ENCODE measurements at regions not wholly inside any gene's neighbourhood (a gene's known extent, or its start where the extent isn't known, plus 50 kb on each side); places are given as distances from the start of the nearest gene placed in this dataset.

DNA sequence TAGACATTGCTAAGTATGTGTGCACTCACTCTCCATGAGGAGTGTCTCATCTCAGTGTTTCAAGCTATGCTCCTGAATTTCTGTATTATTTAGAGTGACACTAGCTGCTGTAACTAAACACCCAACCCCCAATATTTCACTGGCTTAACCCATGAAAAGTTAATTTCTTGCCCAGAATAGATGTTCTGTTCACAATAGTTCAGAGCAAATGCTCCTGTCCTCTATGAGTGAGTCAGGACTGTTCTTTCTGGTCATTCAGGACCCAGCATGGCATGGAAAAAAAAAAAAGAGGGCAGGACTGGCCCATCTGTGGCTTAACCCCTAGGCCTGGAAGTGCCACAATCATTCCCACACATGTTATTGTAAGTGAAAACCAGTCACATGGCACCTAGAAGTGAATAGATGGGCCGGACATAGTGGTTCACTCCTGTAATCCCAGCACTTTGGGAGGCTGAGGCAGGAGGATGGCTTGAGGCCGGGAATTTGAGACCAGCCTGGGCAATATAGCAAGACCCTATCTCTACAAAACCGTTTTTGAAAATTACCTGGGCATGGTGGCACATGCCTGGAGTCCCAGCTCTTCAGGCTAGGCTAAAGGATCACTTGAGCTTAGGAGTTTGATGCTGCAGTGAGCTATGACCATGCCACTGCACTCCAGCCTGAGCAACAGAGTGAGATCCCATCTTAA lies 663.6 kb downstream of the IRS1 start:
- Histone ChIP-seq H3K9me3 (ENCODE audit: control insufficient read depth, low read length) (no peaks in the 10 kb centered on the region), H3K36me3 (ENCODE audit: control insufficient read depth, insufficient read depth, low read length, severe bottlenecking) (no peaks in the 10 kb centered on the region), H3K9ac (ENCODE audit: low read length) (no peak overlapping the region), H3K27me3 (replicated peaks; ENCODE audit: control insufficient read depth, insufficient read depth, low read length) (no peaks in the 10 kb centered on the region), H3K4me1 (ENCODE audit: control insufficient read depth, insufficient read depth, low read length) (no peaks in the 10 kb centered on the region), H3K4me3 (ENCODE audit: low read length) (no peak overlapping the region)
- no peak for DNase-seq (ENCODE audit: low read depth)

DNA sequence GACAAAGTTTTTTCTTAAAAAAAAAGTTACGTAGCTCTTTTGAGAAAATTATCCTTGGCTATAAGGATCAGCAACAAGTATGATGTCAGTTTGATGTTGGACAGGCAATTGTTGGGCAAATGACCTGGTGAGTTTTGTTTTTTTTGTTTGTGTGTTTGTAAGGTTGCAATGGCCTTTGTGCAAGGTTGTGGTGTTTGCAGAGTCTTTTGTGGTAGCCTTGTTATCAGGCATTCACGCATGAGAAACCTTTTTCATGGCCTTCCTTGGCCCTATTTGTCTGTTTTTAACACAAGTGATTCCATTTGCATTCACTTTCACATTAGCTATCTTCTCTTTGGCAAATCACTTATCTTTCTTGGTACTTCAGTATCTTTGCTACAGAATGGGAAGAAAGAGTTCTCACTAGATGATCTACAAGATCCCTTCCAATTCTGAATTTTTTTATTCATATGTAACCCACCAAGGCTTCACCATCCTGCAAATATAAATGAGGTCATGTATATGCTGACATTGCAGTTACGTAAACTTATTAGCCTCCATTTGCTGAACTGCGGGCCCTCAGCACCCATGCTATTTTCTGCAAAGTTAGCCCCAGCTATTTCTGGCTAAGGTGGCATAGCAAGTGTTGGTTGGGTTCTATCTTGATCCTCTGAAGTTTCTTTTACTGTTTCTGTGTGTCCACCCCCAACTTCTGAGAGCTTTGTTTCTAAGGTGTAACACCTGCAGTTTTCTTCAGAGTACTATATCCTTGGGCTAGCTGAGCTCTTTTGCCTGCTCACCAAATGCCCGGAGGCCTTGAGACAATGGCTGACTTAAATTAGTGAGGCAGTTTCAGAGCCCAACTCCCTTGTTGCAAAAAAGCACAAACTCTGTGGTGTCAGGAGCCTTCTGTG lies 667.1 kb downstream of the IRS1 start:
- no peaks in the 10 kb centered on the region for H3K4me1 ChIP-seq (ENCODE audit: control insufficient read depth, insufficient read depth, low read length)
- no peak overlapping the region for H3K4me3 ChIP-seq (ENCODE audit: low read length)
- DNase-seq (ENCODE audit: low read depth), result no peak
- no peaks in the 10 kb centered on the region for H3K27me3 ChIP-seq (replicated peaks; ENCODE audit: control insufficient read depth, insufficient read depth, low read length)
- H3K36me3 ChIP-seq (ENCODE audit: control insufficient read depth, insufficient read depth, low read length, severe bottlenecking), result no peaks in the 10 kb centered on the region
- H3K9ac ChIP-seq (ENCODE audit: low read length), result no peak overlapping the region
- H3K9me3 ChIP-seq (ENCODE audit: control insufficient read depth, low read length), result no peaks in the 10 kb centered on the region

DNA sequence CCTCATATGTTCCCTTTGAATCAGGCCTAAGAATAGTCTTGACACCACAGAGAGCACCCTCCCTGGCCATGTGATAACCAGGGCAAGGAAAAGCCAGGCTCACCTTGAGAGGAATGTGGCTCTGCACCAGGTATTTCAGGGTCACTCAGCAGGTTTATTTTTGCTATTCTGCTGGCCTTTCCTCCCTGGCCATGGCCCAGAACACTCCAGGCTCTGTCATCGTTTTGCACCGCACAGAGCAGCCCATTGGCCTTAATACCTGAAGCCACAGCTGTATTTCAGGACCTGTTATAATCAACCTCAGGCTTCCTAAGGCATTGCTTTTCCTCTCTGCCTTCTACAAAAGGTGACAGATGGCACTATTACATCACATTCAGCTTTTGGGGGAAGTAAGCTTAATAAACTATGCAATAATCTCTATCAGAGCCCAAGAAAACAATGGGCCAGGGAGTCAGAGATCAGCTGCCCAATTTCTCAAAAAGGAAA lies 668.3 kb downstream of the IRS1 start:
- DNase-seq (ENCODE audit: low read depth), result no peak
- Histone ChIP-seq H3K9ac (ENCODE audit: low read length) (no peak overlapping the region), H3K27me3 (replicated peaks; ENCODE audit: control insufficient read depth, insufficient read depth, low read length) (no peaks in the 10 kb centered on the region), H3K36me3 (ENCODE audit: control insufficient read depth, insufficient read depth, low read length, severe bottlenecking) (no peaks in the 10 kb centered on the region), H3K9me3 (ENCODE audit: control insufficient read depth, low read length) (no peaks in the 10 kb centered on the region), H3K4me3 (ENCODE audit: low read length) (no peak overlapping the region), H3K4me1 (ENCODE audit: control insufficient read depth, insufficient read depth, low read length) (no peaks in the 10 kb centered on the region)

DNA sequence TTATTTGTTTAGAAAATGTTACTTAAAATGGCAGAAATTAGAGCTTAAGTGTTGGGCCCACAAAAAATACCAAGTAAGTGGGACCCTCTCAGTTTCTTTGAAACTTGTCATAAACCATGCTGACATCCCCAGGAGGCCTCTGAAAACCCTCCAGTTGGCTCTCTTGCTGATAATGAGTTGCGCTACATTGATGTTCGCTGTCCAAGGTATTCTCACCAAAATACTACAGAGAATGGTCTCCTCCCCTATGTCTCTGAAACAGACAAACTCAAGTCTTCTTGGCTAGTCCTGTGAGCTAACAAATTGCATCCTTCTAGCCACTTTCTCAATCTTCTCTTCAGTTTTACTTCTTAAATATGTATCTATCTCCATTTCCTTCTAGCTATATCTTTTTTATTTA lies 669.4 kb downstream of the IRS1 start:
- no peak for DNase-seq (ENCODE audit: low read depth)
- H3K27me3 ChIP-seq (replicated peaks; ENCODE audit: control insufficient read depth, insufficient read depth, low read length), result no peaks in the 10 kb centered on the region
- H3K4me1 ChIP-seq (ENCODE audit: control insufficient read depth, insufficient read depth, low read length), result peaks cover 7% of the 10 kb centered on the region
- H3K9me3 ChIP-seq (ENCODE audit: control insufficient read depth, low read length), result no peaks in the 10 kb centered on the region
- no peak overlapping the region for H3K4me3 ChIP-seq (ENCODE audit: low read length)
- H3K9ac ChIP-seq (ENCODE audit: low read length), result no peak overlapping the region
- H3K36me3 ChIP-seq (ENCODE audit: control insufficient read depth, insufficient read depth, low read length, severe bottlenecking), result no peaks in the 10 kb centered on the region

DNA sequence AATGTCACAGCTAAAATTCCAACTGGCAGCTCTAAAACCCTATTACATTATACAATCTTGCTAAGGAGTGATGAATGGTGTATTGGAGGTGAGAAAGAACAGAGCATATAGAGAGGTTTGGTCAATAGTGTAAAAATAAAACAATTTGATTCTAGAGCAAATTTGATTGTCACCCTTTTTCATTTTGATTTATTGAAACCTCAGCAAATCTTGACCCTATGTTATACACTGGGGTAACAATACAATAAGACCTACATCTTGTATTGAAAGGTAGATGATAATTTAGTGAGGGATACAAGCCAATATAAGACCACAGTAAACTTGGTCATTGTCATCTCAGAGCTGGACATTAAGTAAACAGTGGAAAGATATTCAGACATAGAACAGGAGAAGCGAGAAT lies 671.9 kb downstream of the IRS1 start:
- Histone ChIP-seq H3K4me1 (ENCODE audit: control insufficient read depth, insufficient read depth, low read length) (peaks cover 31% of the 10 kb centered on the region), H3K9ac (ENCODE audit: low read length) (no peak overlapping the region), H3K36me3 (ENCODE audit: control insufficient read depth, insufficient read depth, low read length, severe bottlenecking) (no peaks in the 10 kb centered on the region), H3K4me3 (ENCODE audit: low read length) (no peak overlapping the region), H3K9me3 (ENCODE audit: control insufficient read depth, low read length) (no peaks in the 10 kb centered on the region), H3K27me3 (replicated peaks; ENCODE audit: control insufficient read depth, insufficient read depth, low read length) (no peaks in the 10 kb centered on the region)
- DNase-seq (ENCODE audit: low read depth), result no peak

DNA sequence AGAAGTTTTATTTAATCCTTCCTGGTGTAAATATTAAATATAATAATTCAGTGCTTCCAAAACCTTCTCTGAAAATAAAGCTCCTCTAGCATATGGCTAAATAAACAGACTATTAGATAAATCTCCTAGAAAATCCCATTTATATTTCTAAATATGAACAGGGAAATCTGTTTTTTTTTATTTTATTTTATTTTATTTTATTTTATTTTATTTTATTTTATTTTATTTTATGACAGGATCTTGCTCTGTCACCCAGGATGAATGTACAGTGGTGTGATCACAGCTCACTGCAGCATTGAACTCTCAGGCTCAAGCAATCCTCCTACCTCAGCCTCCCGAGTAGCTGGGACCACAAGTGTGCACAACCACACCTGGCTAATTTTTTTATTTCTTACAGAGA lies 673.5 kb downstream of the IRS1 start:
- no peak overlapping the region for H3K4me3 ChIP-seq (ENCODE audit: low read length)
- no peaks in the 10 kb centered on the region for H3K27me3 ChIP-seq (replicated peaks; ENCODE audit: control insufficient read depth, insufficient read depth, low read length)
- no peak for DNase-seq (ENCODE audit: low read depth)
- no peaks in the 10 kb centered on the region for H3K9me3 ChIP-seq (ENCODE audit: control insufficient read depth, low read length)
- peaks cover 40% of the 10 kb centered on the region for H3K4me1 ChIP-seq (ENCODE audit: control insufficient read depth, insufficient read depth, low read length)
- no peak overlapping the region for H3K9ac ChIP-seq (ENCODE audit: low read length)
- H3K36me3 ChIP-seq (ENCODE audit: control insufficient read depth, insufficient read depth, low read length, severe bottlenecking), result no peaks in the 10 kb centered on the region

DNA sequence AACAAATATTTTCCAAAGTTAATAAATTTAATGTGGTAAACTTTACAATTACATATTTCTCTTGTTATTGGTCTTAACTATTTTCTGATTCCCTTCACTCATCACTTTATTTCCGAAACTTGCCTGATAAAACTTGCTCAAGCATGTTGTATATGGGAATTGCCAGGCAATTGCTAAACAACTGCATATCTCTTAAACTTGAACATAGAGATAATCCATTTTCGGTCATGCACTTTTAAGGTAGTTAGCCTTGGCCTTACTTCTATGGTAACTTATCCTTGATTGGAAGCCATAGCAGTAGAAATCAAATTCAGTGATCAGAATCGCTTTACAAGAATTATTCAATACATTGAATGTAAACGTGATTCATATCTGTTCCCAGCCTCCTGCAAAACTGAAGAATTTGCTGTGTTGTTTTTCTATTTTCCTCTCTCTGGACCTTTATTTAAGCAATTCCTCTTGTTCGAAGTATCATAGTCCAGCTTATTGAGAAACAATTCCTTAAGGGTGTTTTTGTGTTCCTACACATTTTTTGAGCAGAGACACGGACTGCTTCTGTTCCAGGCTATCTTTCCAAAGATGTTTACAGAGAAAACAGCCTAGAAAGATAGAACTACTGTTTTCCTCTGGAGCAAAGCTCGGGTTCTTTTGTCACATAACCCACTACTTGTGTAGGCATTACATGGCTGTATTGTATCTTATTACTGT lies 674.3 kb downstream of the IRS1 start:
- Histone ChIP-seq H3K9ac (ENCODE audit: low read length) (peak overlapping the region; percentile 57), H3K27me3 (replicated peaks; ENCODE audit: control insufficient read depth, insufficient read depth, low read length) (no peaks in the 10 kb centered on the region), H3K4me1 (ENCODE audit: control insufficient read depth, insufficient read depth, low read length) (peaks cover 45% of the 10 kb centered on the region), H3K9me3 (ENCODE audit: control insufficient read depth, low read length) (no peaks in the 10 kb centered on the region), H3K36me3 (ENCODE audit: control insufficient read depth, insufficient read depth, low read length, severe bottlenecking) (no peaks in the 10 kb centered on the region), H3K4me3 (ENCODE audit: low read length) (peak overlapping the region; percentile 19)
- peak; percentile 50 for DNase-seq (ENCODE audit: low read depth)

DNA sequence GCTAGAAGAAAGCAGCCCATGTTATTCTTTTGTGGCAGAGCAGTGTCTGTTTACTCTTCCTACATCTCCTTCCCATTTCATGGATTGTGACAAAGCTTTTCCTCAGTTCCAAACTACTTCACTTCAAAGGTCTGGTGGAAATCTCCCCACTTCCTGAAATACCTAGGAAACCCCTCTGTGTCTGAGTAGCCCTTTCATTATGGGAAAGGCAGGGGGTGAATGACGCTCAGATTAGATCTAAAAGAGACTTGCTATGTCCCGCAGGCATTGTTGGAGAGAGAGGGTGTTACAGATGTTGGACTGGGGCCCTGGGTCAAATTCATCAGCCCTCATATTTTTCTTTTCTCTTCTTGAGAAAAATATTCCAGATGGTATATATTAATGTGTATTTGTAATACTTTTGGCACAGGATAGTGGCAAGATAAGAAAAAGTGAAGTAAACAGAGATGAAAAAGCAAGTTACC lies 675.0 kb downstream of the IRS1 start:
- Histone ChIP-seq H3K9me3 (ENCODE audit: control insufficient read depth, low read length) (no peaks in the 10 kb centered on the region), H3K9ac (ENCODE audit: low read length) (peak overlapping the region; percentile 57), H3K4me3 (ENCODE audit: low read length) (peak overlapping the region; percentile 19), H3K4me1 (ENCODE audit: control insufficient read depth, insufficient read depth, low read length) (peaks cover 51% of the 10 kb centered on the region), H3K27me3 (replicated peaks; ENCODE audit: control insufficient read depth, insufficient read depth, low read length) (no peaks in the 10 kb centered on the region), H3K36me3 (ENCODE audit: control insufficient read depth, insufficient read depth, low read length, severe bottlenecking) (no peaks in the 10 kb centered on the region)
- peak; percentile 78 for DNase-seq (ENCODE audit: low read depth)

DNA sequence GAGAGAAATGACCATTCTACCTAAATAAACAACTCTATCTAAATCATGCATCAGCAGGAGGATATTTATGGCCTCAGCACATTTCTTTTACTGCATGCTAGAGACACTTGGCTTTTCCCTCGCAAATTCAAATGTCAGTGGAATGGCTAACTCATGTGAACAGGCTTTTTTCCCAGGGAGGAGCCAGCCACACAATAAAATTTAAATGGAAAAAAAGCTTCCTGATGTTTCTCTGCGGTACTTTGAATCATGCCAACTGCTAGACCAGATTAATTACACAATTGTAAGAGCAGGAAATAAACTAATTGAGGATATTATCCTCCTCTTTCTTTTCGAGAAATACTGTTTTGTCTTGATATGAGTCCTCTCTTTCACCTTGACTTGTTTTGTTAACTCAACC lies 676.3 kb downstream of the IRS1 start:
- no peak for DNase-seq (ENCODE audit: low read depth)
- Histone ChIP-seq H3K4me1 (ENCODE audit: control insufficient read depth, insufficient read depth, low read length) (peaks cover 58% of the 10 kb centered on the region), H3K4me3 (ENCODE audit: low read length) (no peak overlapping the region), H3K36me3 (ENCODE audit: control insufficient read depth, insufficient read depth, low read length, severe bottlenecking) (no peaks in the 10 kb centered on the region), H3K27me3 (replicated peaks; ENCODE audit: control insufficient read depth, insufficient read depth, low read length) (no peaks in the 10 kb centered on the region), H3K9ac (ENCODE audit: low read length) (no peak overlapping the region), H3K9me3 (ENCODE audit: control insufficient read depth, low read length) (no peaks in the 10 kb centered on the region)

DNA sequence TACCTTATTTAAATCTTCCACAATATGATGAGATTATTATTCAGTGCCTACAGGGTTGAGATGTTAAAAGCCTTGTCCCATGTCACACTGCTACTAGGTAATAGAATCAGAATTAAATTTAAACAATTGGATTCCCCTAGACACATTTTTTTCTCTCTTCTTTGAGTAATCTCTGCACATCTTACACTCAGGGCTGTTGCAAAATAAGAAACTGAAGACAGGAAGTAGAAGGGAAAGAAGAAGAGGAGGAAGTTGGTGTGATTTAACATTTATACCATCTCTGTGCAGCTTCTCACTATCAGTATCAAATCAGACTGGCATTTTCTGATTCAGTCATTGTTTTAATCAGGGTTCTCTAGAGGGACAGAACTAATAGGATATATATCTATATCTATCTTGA lies 677.6 kb downstream of the IRS1 start:
- DNase-seq (ENCODE audit: low read depth), result no peak
- Histone ChIP-seq H3K27me3 (replicated peaks; ENCODE audit: control insufficient read depth, insufficient read depth, low read length) (no peaks in the 10 kb centered on the region), H3K9me3 (ENCODE audit: control insufficient read depth, low read length) (no peaks in the 10 kb centered on the region), H3K9ac (ENCODE audit: low read length) (peak overlapping the region; percentile 30), H3K4me3 (ENCODE audit: low read length) (no peak overlapping the region), H3K36me3 (ENCODE audit: control insufficient read depth, insufficient read depth, low read length, severe bottlenecking) (no peaks in the 10 kb centered on the region), H3K4me1 (ENCODE audit: control insufficient read depth, insufficient read depth, low read length) (peaks cover 70% of the 10 kb centered on the region)
